Activated CD8-positive, alpha-beta memory T cell treated with anti-CD3 and anti-CD28 coated beads, Interleukin-2, amount 10 ng/mL, durations not matched to agents 7 days and 5 days (primary cell): ENCODE measurements at regions not wholly inside any gene's neighbourhood (a gene's known extent, or its start where the extent isn't known, plus 50 kb on each side); places are given as distances from the start of the nearest gene placed in this dataset.

Experiments
- ATAC-seq: fragments of 150-1000 bp; cut with Tn5 transposase; one replicate; pipeline ENCODE4 v1.10.0; 2021; ENCODE audit warnings: moderate library complexity
- CTCF ChIA-PET: fragments of 350-600 bp; sonication (Branson Sonifier 250); formaldehyde crosslinking; loops from one replicate; lab custom pipeline; 2021; ENCODE audit warnings: antibody characterized with exemption; lab: Charles Lee
- DNase-seq: peaks from one replicate; pipeline ENCODE4 v3.0.0-alpha.2; 2020
- H3K27ac Mint-ChIP-seq: one replicate; pipeline ENCODE4 v1.8.0; 2021; ENCODE audit warnings: mild to moderate bottlenecking, mixed read lengths
- H3K27me3 Mint-ChIP-seq: one replicate; pipeline ENCODE4 v1.8.0; 2021; ENCODE audit warnings: mixed read lengths
- H3K36me3 Mint-ChIP-seq: one replicate; pipeline ENCODE4 v1.8.0; 2021; ENCODE audit warnings: mild to moderate bottlenecking, mixed read lengths
- H3K4me1 Mint-ChIP-seq: one replicate; pipeline ENCODE4 v1.8.0; 2021; ENCODE audit warnings: mixed read lengths
- H3K4me3 Mint-ChIP-seq: one replicate; pipeline ENCODE4 v1.8.0; 2021; ENCODE audit warnings: mild to moderate bottlenecking, moderate library complexity, mixed read lengths
- H3K9me3 Mint-ChIP-seq: one replicate; pipeline ENCODE4 v1.8.0; 2022; ENCODE audit warnings: low read depth, mixed read lengths

- Mint-ChIP-seq H3K4me1 (no peaks in the 10 kb centered on the region), H3K4me3 (no peak overlapping the region), H3K27me3 (peaks cover 13% of the 10 kb centered on the region), H3K9me3 (no peaks in the 10 kb centered on the region), H3K27ac (no peak overlapping the region), H3K36me3 (no peaks in the 10 kb centered on the region)
- CTCF ChIA-PET, result no interaction called here
- no peak for DNase-seq
- no peak for ATAC-seq
Measured at GRCh38 chr10:113356794-113357680, 195.8 kb upstream of the HABP2 start.

GRCh38 chr10:113357681-113358300 lies 195.1 kb upstream of the HABP2 start:
- H3K4me1 Mint-ChIP-seq, result no peaks in the 10 kb centered on the region
- ATAC-seq (no peak), DNase-seq (no peak)
- CTCF ChIA-PET, result no interaction called here
- H3K9me3 Mint-ChIP-seq, result no peaks in the 10 kb centered on the region
- H3K27ac Mint-ChIP-seq, result no peak overlapping the region
- H3K36me3 Mint-ChIP-seq, result no peaks in the 10 kb centered on the region
- peaks cover 17% of the 10 kb centered on the region for H3K27me3 Mint-ChIP-seq
- H3K4me3 Mint-ChIP-seq, result no peak overlapping the region

GRCh38 chr10:113359655-113360054 lies 193.2 kb upstream of the HABP2 start:
- H3K36me3 Mint-ChIP-seq, result no peaks in the 10 kb centered on the region
- peaks cover 19% of the 10 kb centered on the region for H3K27me3 Mint-ChIP-seq
- no peak overlapping the region for H3K27ac Mint-ChIP-seq
- ATAC-seq (no peak), DNase-seq (no peak)
- H3K9me3 Mint-ChIP-seq, result no peaks in the 10 kb centered on the region
- CTCF ChIA-PET, result no interaction called here
- no peaks in the 10 kb centered on the region for H3K4me1 Mint-ChIP-seq
- no peak overlapping the region for H3K4me3 Mint-ChIP-seq

DNA sequence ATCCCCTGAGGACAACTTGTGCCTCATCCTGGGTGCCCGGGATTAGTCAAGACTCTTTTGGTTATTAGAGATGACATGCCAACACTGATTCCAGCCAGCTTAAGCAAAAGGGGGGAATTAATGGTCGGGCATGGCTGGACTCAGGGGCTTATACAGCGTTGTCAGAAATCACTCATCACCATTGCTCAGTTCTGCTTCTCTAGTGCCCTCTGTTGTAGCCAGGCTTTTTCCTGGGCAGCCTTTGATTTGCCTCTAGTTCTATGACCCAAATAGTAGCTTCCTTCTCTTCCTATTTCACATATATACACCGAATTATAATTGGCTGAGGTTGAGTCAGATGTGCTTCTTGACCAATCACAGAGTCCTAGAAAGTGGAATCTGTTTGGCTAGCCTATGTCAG lies 192.0 kb upstream of the HABP2 start:
- peaks cover 3% of the 10 kb centered on the region for H3K9me3 Mint-ChIP-seq
- DNase-seq (no peak), ATAC-seq (no peak)
- no peaks in the 10 kb centered on the region for H3K4me1 Mint-ChIP-seq
- peaks cover 17% of the 10 kb centered on the region for H3K27me3 Mint-ChIP-seq
- no peaks in the 10 kb centered on the region for H3K36me3 Mint-ChIP-seq
- no peak overlapping the region for H3K27ac Mint-ChIP-seq
- H3K4me3 Mint-ChIP-seq, result no peak overlapping the region
- CTCF ChIA-PET, result no interaction called here

DNA sequence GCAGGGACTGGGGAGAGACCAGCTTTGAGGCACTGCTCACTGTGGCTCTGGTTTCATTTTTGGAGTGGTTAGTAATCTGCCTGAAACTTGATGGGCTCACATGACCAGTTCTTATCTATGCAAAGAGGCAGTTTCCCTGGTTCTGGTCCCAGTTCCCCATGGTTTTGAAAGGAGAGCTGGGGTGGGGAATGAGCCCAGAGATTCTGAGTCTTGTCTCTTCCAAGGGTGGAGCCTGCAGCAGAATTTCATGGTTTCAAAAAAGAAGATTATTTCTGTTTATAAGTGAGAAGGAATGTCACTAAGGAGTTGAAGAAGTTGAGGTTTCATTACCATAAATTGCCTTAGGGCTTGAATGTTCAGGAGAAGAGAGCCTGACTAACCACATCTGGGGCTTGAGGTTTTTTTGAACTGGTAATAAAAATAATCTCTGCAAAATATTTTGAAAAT lies 190.2 kb upstream of the HABP2 start:
- no peak overlapping the region for H3K4me3 Mint-ChIP-seq
- peaks cover 5% of the 10 kb centered on the region for H3K9me3 Mint-ChIP-seq
- CTCF ChIA-PET, result no interaction called here
- H3K27me3 Mint-ChIP-seq, result peaks cover 18% of the 10 kb centered on the region
- DNase-seq, result no peak
- no peaks in the 10 kb centered on the region for H3K36me3 Mint-ChIP-seq
- no peak overlapping the region for H3K27ac Mint-ChIP-seq
- ATAC-seq, result no peak
- H3K4me1 Mint-ChIP-seq, result no peaks in the 10 kb centered on the region

GRCh38 chr10:113364227-113364626 lies 188.6 kb upstream of the HABP2 start:
- CTCF ChIA-PET, result interaction anchor here (1.0 to 1.6 kb wide), 2 partner anchors 16 to 30 kb away, joined by 3 read pairs; no protein-coding TSS in a partner anchor
- no peak overlapping the region for H3K4me3 Mint-ChIP-seq
- no peaks in the 10 kb centered on the region for H3K36me3 Mint-ChIP-seq
- H3K27ac Mint-ChIP-seq, result no peak overlapping the region
- DNase-seq, result no peak
- peaks cover 3% of the 10 kb centered on the region for H3K4me1 Mint-ChIP-seq
- H3K9me3 Mint-ChIP-seq, result peaks cover 5% of the 10 kb centered on the region
- ATAC-seq, result no peak
- H3K27me3 Mint-ChIP-seq, result peaks cover 18% of the 10 kb centered on the region

DNA sequence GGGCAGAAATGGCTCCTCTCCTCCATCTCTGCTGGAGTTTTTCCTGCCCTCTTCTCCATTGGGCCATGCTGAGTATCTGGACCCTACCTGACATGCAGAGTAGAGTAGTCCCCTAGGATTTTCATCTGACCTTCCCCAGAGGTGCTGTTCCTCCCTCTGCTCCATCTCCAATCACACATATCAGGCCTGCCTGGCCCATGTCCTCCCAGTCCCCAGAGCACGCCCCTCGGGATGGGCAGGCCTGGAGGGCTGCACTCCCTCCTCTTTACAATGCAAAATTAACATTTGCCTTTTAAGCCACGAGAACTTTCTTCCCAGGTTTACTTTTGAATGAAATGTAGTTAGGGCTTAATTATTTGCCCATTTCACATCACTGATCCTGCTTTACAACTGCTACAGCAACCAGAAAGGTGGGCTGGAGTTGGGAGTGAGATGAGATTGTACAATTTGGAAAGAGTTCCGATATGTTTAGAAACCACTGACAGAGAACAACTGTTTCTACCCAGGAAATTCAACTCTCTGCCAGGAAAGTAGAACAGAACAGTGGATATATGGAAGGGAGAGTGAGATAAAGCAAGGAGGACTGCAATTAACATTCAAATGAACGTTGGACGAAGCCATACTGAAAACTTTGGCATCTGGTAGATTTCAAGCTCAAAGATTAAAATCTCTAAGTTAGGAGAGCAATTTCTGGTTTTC lies 184.0 kb upstream of the HABP2 start:
- Mint-ChIP-seq H3K9me3 (peaks cover 5% of the 10 kb centered on the region), H3K27ac (no peak overlapping the region), H3K4me1 (peaks cover 3% of the 10 kb centered on the region), H3K4me3 (no peak overlapping the region), H3K36me3 (no peaks in the 10 kb centered on the region), H3K27me3 (peaks cover 11% of the 10 kb centered on the region)
- CTCF ChIA-PET, result no interaction called here
- ATAC-seq, result no peak
- DNase-seq, result no peak

- ATAC-seq, result no peak
- peaks cover 5% of the 10 kb centered on the region for H3K9me3 Mint-ChIP-seq
- H3K4me3 Mint-ChIP-seq, result no peak overlapping the region
- CTCF ChIA-PET, result no interaction called here
- H3K36me3 Mint-ChIP-seq, result no peaks in the 10 kb centered on the region
- H3K4me1 Mint-ChIP-seq, result peaks cover 3% of the 10 kb centered on the region
- H3K27ac Mint-ChIP-seq, result no peak overlapping the region
- H3K27me3 Mint-ChIP-seq, result peaks cover 11% of the 10 kb centered on the region
- no peak for DNase-seq
Measured at GRCh38 chr10:113369365-113369694, 183.5 kb upstream of the HABP2 start.

DNA sequence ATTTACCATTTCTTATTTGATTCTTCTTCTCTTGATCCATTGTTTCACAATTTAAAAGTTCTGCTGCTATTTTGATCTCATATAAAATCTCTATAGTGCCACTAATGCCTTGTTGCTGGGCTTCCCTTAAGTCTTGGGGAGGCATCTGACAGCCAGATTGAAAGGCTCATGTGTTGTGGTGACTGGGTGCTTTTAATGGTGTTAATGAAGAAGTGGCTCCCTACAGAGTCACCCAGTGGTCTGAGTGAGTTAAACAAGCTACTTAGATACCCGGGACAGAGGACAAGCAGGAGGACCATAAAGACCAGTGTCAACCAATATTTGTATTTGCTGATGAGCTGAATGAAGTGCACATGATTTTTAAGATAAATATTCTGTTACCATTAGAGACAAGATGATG lies 176.4 kb upstream of the HABP2 start:
- no peak overlapping the region for H3K27ac Mint-ChIP-seq
- H3K36me3 Mint-ChIP-seq, result no peaks in the 10 kb centered on the region
- no peak overlapping the region for H3K4me3 Mint-ChIP-seq
- DNase-seq (no peak), ATAC-seq (no peak)
- peaks cover 30% of the 10 kb centered on the region for H3K27me3 Mint-ChIP-seq
- no peaks in the 10 kb centered on the region for H3K9me3 Mint-ChIP-seq
- H3K4me1 Mint-ChIP-seq, result peaks cover 5% of the 10 kb centered on the region
- CTCF ChIA-PET, result interaction anchor here (1.5 kb wide), 1 partner anchor 9 kb away, joined by 4 read pairs; no protein-coding TSS in a partner anchor

GRCh38 chr10:113379091-113379490 lies 173.8 kb upstream of the HABP2 start:
- no peaks in the 10 kb centered on the region for H3K9me3 Mint-ChIP-seq
- H3K4me3 Mint-ChIP-seq, result no peak overlapping the region

GRCh38 chr10:113381416-113381815 lies 171.4 kb upstream of the HABP2 start:
- Mint-ChIP-seq H3K4me1 (peaks cover 24% of the 10 kb centered on the region), H3K27me3 (peaks cover 70% of the 10 kb centered on the region), H3K9me3 (no peaks in the 10 kb centered on the region), H3K4me3 (peak overlapping the region; percentile 68), H3K36me3 (no peaks in the 10 kb centered on the region), H3K27ac (peak overlapping the region; percentile 81)
- DNase-seq (no peak), ATAC-seq (no peak)
- CTCF ChIA-PET, result no interaction called here

More at GRCh38 chr10:113379091-113379490, 173.8 kb upstream of the HABP2 start:
- no peak for DNase-seq
- CTCF ChIA-PET, result no interaction called here
- no peaks in the 10 kb centered on the region for H3K36me3 Mint-ChIP-seq
- no peak for ATAC-seq
- H3K27me3 Mint-ChIP-seq, result peaks cover 50% of the 10 kb centered on the region
- H3K27ac Mint-ChIP-seq, result no peak overlapping the region
- H3K4me1 Mint-ChIP-seq, result peaks cover 17% of the 10 kb centered on the region

DNA sequence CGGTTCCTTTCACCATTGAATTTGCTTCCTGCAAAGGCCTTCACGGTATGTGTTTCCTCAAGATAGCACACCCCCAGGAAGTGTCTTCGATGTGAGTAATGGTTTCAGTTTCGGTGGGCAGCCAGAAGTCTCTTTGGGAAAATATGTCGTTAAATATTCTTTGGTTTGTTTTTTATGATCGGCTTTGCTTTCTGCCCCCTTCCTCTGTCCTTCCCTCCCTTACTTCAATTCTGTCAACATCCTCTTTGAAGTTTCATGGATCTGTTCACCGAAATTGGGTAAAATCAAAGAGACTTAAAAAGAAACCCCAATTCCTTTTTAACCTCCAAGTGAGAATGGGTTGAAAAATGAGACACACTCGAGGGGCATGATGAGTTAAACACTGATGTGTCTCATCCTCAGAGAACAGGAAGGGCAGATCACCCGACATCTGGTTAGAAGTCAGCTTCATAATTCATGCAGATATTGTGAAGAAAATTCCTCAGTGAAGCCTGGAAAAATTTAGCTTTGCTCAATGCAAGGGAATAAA lies 170.8 kb upstream of the HABP2 start:
- CTCF ChIA-PET, result interaction anchor here (0.6 to 1.8 kb wide), 2 partner anchors 910 to 995 kb away, joined by 4 to 5 read pairs; no protein-coding TSS in a partner anchor
- Mint-ChIP-seq H3K9me3 (no peaks in the 10 kb centered on the region), H3K4me1 (peaks cover 24% of the 10 kb centered on the region), H3K27ac (peak overlapping the region; percentile 81), H3K4me3 (peak overlapping the region; percentile 68), H3K27me3 (peaks cover 73% of the 10 kb centered on the region), H3K36me3 (no peaks in the 10 kb centered on the region)
- ATAC-seq (peak; percentile 86), DNase-seq (peak; percentile 60)

- peaks cover 68% of the 10 kb centered on the region for H3K27me3 Mint-ChIP-seq
- H3K36me3 Mint-ChIP-seq, result no peaks in the 10 kb centered on the region
- no peaks in the 10 kb centered on the region for H3K9me3 Mint-ChIP-seq
- peak overlapping the region; percentile 53 for H3K27ac Mint-ChIP-seq
- CTCF ChIA-PET, result interaction anchor here (0.6 to 1.8 kb wide), 4 partner anchors 661 to 1386 kb away, joined by 3 to 5 read pairs (median 4); no protein-coding TSS in a partner anchor
- H3K4me1 Mint-ChIP-seq, result peaks cover 24% of the 10 kb centered on the region
- DNase-seq (no peak), ATAC-seq (no peak)
- peak overlapping the region; percentile 68 for H3K4me3 Mint-ChIP-seq
Measured at GRCh38 chr10:113382691-113383090, 170.2 kb upstream of the HABP2 start.
